SU-DHL-6 (cell line): ENCODE measurements at regions not wholly inside any gene's neighbourhood (a gene's known extent, or its start where the extent isn't known, plus 50 kb on each side); places are given as distances from the start of the nearest gene placed in this dataset.

Source experiments
- EZH2phosphoT487 ChIP-seq: fragments of 200-600 bp; sonication (generic), shearing (Covaris generic); conservative IDR thresholded peaks from 2 replicates; pipeline ENCODE4 v1.6.1; 2018; ENCODE audit warnings: mild to moderate bottlenecking, antibody characterized with exemption, low read length, moderate library complexity, mixed read lengths
- TF ChIP-seq, protein P1 (sequence below): fragments of 200-600 bp; sonication (generic); IDR thresholded peaks from one replicate; pipeline ENCODE4 v1.5.1; 2017; ENCODE audit warnings: antibody characterized with exemption, mild to moderate bottlenecking, low read length, moderate library complexity; ENCODE audit not compliant: insufficient read depth, poor library complexity, severe bottlenecking

DNA sequence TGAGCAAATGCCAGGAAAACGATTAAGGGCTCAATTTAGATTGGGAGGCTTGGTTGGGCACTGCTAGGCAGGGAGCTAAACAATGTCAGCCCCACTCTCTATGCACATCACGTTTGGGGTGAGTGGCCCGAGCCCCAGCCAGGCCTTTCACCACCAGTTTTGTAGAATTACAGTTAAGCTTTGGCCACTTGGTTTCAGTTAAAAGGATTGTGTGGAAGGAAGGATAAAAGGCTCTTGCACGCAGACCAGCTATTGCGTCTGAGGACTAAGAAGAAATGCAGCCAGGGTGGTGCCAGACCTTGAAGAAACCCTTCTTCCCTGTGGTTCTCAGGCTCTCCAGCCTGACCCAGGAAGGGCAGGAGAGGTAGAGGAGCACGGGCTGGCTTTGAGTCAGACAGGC lies 125.3 kb upstream of the SLC44A1 start:
- TF ChIP-seq, protein P1, sequence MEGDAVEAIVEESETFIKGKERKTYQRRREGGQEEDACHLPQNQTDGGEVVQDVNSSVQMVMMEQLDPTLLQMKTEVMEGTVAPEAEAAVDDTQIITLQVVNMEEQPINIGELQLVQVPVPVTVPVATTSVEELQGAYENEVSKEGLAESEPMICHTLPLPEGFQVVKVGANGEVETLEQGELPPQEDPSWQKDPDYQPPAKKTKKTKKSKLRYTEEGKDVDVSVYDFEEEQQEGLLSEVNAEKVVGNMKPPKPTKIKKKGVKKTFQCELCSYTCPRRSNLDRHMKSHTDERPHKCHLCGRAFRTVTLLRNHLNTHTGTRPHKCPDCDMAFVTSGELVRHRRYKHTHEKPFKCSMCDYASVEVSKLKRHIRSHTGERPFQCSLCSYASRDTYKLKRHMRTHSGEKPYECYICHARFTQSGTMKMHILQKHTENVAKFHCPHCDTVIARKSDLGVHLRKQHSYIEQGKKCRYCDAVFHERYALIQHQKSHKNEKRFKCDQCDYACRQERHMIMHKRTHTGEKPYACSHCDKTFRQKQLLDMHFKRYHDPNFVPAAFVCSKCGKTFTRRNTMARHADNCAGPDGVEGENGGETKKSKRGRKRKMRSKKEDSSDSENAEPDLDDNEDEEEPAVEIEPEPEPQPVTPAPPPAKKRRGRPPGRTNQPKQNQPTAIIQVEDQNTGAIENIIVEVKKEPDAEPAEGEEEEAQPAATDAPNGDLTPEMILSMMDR: no peak
- TF ChIP-seq EZH2phosphoT487: no peak
